VCaP (cell line): ENCODE measurements at regions not wholly inside any gene's neighbourhood (a gene's known extent, or its start where the extent isn't known, plus 50 kb on each side); places are given as distances from the start of the nearest gene placed in this dataset.

ENCODE experiments used
- H3K27ac ChIP-seq: fragments of 450-650 bp; 2 replicates; pipeline ENCODE4 v1.5.1; 2017
- TF ChIP-seq, protein P1 (sequence below): fragments of 450-650 bp; conservative IDR thresholded peaks from 2 replicates; pipeline ENCODE4 v1.5.1; 2017; ENCODE audit warnings: mild to moderate bottlenecking, moderate library complexity

DNA sequence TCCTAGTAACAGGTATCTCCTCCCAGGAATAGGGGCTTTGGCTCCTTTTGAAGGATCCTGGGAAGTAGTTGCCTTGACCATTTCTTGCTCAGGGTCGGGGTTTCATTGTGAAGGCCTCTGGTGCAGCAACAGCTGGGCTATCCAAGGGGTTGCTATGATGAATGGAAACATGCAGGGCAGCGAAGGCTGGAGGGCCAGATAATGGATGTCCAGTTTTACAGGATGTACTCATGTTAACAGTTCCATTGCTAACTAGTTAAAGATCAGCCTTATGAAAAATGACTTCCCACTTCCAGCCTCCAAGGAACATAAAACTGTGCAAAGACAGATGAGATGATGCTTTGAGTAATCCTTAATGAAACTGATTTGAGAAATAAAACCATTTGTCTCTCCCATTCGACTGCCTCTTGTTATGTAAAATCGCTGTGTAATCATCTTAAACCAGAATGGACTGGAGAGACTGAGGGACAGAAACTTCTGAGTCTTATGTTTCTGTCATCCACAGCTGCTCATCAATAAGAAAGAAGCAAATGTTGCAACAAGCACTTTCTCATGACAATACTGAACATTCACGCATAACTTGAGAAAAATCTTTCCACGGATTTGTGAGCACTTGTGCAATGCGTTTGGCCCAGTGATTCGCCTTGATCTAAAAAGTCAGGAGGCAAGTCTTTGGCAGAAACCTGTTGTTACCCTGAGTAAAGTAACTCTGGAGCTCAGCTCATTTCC is 473.5 kb upstream of the RGMA start:
- TF ChIP-seq, protein P1, sequence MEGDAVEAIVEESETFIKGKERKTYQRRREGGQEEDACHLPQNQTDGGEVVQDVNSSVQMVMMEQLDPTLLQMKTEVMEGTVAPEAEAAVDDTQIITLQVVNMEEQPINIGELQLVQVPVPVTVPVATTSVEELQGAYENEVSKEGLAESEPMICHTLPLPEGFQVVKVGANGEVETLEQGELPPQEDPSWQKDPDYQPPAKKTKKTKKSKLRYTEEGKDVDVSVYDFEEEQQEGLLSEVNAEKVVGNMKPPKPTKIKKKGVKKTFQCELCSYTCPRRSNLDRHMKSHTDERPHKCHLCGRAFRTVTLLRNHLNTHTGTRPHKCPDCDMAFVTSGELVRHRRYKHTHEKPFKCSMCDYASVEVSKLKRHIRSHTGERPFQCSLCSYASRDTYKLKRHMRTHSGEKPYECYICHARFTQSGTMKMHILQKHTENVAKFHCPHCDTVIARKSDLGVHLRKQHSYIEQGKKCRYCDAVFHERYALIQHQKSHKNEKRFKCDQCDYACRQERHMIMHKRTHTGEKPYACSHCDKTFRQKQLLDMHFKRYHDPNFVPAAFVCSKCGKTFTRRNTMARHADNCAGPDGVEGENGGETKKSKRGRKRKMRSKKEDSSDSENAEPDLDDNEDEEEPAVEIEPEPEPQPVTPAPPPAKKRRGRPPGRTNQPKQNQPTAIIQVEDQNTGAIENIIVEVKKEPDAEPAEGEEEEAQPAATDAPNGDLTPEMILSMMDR, result no peak
- H3K27ac ChIP-seq, result no peak overlapping the region

DNA sequence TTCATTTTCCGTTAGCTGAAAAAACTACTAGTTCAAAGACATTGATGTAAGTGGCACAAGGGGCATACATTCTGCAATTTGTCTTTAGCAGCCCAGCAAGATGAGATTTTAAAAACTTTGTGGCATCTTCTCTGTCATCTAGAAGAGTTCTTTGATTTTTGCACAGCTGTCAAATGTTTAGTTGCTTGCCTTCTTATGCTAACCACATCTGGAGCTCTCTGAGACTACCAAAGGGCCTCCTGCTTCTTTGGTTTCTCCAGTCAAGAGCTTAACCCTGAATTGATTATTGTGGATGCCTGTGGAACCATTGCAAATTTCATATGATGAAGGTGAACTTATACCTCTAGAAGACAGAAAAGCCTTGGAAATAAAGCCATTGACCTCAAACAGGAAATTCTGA is 468.7 kb upstream of the RGMA start:
- H3K27ac ChIP-seq, result no peak overlapping the region
- TF ChIP-seq, protein P1, result no peak

DNA sequence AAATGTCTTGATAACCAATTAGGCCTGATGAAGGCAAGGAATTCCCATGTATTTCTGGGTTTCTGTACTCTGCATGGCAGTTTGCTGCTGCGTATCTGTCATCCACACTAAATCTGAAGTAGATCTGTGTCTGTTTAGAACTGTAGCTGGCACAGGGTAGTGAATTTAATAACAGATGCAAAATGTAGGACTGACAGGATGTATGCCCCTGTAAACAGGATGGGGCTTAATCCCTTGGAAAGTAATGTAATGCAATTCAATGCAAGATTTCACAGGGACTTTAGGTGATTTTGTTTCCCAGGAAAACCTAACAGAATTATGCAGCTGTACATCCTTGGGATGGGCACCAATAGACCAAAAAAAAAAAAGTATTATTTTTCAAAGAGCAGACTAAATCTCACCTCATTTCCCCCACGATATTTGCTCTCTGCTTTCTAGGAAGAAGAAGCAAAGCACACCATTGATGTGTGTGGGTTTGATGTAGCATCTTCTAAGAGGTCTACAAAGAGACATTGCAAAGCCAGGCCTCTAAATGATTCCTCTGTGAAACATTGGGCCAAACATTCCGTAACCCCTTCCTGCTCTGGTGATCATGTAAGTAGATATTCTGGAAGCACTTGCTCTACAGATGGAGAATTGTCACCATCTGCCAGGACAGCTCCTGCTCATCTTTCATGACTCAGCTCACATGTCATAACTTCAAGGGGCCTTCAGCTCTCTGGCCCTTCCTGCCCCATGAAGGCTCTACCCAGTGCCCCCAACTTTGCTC is 464.3 kb upstream of the RGMA start:
- no peak overlapping the region for H3K27ac ChIP-seq
- TF ChIP-seq, protein P1, result no peak

DNA sequence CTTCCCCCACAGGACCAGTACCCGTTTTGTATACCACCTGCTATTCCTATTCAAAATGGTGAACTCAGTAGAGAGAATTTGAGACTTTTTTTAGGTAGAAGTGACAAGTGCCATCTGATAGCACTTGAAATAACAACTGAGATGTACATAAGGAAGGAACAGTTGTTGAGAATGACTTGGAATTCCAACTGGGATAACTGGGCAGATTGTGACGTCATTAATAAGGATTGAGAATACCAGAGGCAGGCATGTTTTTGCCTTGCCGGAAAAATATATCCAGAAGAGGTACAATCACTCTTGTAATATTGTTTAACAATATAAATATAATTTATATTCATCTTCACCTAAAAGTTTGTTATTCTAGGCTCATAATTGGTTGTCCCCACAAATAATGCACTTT is 454.1 kb upstream of the RGMA start:
- TF ChIP-seq, protein P1, result no peak
- no peak overlapping the region for H3K27ac ChIP-seq

DNA sequence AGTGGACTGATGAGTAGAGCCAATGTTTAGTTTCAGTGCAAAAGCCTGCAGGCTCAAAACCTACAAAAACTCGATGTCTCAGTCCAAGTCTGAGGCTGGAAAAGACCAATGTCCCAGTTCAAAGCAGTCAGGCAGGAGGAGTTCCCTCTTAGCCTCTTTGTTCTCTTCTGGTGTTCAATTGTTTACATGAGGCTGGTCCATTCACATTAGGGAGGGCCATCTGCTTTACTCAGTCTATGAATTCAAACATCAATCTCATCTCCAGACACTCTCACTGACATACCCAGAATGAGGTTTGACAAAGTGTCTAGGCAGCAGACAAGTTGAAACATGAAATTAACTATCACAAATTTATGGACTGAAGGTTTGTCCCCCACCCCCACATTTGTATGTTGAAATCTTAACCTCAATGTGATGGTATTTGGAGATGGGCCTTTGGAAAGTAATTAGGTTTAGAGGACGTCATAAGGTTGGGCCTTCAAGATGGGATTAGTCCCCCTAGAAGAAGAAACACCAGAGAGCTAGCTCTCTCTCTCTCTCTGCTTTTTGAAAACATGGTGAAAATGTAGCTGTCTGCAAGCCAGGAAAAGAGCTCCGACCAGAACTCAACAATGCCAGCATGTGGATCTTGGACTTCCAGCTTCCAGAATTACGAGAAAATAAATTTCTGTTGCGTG is 438.5 kb upstream of the RGMA start:
- H3K27ac ChIP-seq, result no peak overlapping the region
- TF ChIP-seq, protein P1, result no peak

DNA sequence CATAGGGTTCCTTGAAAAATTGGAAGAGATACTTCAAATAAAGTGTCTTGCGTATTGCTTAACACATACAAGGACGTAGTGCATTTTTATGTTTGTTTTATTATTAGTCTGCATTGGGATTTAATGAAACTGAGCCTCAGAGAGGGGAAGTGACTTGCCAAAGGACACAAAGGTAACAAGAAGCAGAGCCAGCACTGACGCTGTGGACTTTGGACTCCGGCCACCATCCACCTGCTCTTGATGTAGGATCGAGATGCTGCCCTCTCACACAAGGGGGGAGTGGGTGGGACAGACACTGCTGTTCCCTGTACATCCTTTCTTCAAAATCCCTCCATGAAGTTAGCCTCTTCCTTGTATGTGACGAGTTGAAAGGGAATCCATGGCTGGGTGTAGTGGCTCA is 435.4 kb upstream of the RGMA start:
- H3K27ac ChIP-seq, result no peak overlapping the region
- TF ChIP-seq, protein P1, result no peak

DNA sequence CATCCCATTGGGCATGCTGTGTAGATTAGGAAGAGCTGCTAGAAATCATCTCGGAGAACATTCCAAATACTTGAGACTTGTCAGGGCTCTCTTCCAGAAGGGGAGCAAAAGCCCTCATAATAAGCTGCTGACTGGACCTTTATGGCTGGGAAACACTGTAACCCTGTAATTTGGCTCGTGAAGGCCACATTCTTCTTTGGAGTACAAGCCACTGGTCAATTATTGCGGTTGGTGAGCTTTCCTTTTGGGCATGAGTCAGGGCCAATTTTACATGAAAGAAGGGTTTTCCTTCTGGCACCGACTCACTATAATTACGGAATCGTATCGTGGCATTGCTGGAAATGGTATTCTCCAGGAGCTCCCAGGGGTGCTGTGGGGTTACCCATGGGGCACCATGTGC is 434.5 kb upstream of the RGMA start:
- H3K27ac ChIP-seq, result no peak overlapping the region
- TF ChIP-seq, protein P1, result no peak
